ENCODE measurements at regions not wholly inside any gene's neighbourhood (a gene's known extent, or its start where the extent isn't known, plus 50 kb on each side); places are given as distances from the start of the nearest gene placed in this dataset.

DNA sequence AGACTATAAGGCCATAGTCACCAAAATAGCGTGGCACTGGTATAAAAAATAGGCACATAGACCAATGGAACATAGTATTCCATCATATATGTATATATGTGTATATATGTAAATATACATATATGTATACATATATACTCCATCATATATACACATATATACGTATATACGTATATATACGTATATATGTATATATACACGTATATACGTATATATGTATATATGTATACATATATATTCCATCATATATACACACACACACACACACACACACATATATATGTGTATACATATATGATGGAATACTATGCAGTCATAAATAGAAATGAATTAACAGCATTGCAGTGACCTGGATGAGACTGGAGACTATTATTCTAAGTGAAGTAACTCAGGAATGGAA, 204.6 kb downstream of the LTN1 start:
- no peak for DNase-seq (ENCODE audit: low read depth in 2 of 2)

GRCh38 chr21:28783641-28784185, 209.0 kb downstream of the LTN1 start:
- no peak for DNase-seq (ENCODE audit: low read depth in 2 of 2)

DNA sequence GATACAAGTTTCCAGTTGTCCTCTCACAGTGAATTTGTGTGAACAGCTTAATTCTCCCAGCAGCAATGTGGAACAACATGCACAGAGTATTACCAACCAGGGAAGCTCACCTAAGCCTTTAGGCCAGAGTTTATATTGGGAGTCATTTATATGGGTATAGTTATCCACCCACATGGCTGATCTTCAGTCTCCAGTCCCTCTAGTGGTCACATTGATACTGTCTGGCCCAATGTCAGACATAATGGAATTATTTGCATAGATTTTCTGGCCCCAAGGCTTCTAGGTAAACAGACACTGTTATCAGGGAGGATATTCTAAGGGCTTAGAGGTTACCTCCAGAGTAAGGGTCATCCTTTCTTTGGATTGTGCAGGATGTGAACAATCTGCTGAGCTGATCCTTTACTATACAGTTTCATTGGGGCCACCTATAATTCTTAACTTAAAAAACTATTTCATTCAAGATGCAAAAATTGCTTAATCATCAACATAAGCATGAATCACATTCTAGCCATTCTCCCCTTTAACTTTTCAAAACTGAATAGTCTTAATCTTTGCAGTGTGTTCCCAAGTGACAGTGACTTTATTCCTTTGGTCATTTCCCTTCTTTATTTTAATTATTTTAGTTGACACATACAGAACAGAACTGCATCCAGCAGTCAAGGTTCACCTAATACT, 210.9 kb downstream of the LTN1 start:
- DNase-seq (ENCODE audit: low read depth in 2 of 2): no peak

GRCh38 chr21:28779914-28780313, 212.8 kb downstream of the LTN1 start:
- no peak for DNase-seq (ENCODE audit: low read depth in 2 of 2)

DNA sequence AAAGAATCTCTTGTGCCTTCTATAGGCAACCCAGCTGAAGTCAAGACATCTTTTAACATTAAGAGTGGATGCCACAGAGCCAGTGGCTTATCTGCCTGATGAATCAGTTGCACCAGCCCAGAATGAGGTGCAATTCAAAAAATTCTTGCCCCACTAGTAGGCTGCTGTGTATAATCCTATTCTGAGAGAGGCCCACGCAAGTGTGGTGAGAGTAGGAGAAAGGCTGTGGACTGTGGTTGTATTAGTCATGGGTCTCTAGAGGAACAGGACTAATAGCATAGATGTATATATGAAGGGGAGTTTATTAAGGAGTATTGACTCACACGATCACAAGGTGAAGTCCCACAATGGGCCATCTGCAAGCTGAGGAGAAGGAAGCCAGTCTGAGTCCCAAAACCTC, 216.4 kb downstream of the LTN1 start:
- DNase-seq (ENCODE audit: low read depth in 2 of 2): no peak

DNA sequence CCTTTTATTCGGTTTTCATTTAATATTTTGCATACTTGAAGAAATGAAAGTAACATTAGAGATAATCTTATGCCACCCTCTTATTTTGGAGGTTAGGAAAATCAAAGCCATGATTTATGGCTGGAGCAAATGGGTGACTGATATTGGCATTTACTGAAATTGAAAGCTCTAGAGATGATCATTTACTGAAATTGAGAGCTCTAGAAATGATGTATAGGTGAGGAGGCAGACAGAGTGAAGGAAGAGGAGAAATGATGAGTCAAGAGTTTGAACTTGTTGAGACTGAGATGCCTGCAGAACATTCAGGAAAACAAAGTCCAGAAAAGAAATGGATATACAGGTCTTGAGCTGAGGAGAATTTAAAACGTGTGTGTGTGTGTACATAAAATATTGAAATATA, 217.6 kb downstream of the LTN1 start:
- no peak for DNase-seq (ENCODE audit: low read depth in 2 of 2)

DNA sequence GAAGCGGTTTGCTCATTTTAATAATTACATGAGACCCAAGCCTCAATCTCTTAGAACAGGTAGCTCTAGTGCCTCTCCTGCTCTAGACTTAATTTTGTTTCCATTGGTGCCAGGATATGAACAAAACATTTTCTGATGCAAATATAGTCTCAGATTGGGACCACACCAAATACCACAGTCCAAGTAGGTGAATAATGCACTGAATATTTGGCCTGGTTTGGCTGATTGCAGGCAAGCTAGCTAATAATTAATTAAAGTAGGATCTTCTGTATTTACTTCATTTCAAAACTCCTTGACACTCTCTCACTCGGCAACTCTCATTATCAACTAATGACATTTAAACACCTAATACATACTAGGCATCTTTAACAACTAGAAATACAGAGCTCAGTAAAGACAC, 219.6 kb downstream of the LTN1 start:
- DNase-seq (ENCODE audit: low read depth in 2 of 2): no peak

GRCh38 chr21:28771790-28772501, 220.7 kb downstream of the LTN1 start:
- no peak for DNase-seq (ENCODE audit: low read depth in 2 of 2)

DNA sequence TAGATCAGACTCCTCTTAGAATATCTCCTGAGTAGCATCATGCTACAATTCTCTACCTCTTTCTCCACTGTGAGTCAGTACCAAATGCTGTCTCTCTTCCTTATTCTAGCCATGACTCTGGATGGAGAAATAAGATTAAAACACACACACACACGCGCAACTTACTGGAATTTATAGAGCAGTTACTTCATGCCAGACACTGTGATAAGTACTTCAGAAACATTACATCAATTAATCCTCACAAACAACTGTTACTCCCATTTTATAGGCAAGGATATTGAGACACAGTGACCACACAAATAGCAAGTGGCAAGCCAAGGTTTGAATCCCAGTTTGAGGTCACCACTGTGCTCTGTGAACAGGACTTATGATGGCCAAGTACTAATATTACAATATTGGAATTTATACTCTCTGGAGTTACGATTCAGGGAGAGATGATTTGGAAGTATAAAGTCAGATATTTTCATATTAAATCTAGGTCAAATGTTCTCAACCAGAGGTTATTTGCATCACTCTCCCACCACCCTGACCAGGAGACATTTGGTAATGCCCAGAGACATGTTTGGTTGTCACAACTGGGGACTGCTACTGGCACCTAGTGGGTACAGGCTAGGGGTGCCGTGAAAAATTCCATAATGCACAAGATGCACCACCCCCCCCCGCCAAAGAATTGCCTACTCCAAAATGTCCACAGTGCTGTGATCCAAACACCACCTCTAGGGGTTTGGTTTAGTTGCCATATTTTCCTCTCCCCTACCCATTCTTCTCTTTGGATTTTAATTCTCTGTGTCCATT, 221.6 kb downstream of the LTN1 start:
- DNase-seq (ENCODE audit: low read depth in 2 of 2): no peak

GRCh38 chr21:28769683-28770082, 223.0 kb downstream of the LTN1 start:
- DNase-seq (ENCODE audit: low read depth in 2 of 2): no peak

- no peak for DNase-seq (ENCODE audit: low read depth in 2 of 2)
Observed at GRCh38 chr21:28768753-28769152, 223.9 kb downstream of the LTN1 start.

GRCh38 chr21:28767523-28767922, 225.2 kb downstream of the LTN1 start:
- DNase-seq (ENCODE audit: low read depth in 2 of 2): no peak

DNA sequence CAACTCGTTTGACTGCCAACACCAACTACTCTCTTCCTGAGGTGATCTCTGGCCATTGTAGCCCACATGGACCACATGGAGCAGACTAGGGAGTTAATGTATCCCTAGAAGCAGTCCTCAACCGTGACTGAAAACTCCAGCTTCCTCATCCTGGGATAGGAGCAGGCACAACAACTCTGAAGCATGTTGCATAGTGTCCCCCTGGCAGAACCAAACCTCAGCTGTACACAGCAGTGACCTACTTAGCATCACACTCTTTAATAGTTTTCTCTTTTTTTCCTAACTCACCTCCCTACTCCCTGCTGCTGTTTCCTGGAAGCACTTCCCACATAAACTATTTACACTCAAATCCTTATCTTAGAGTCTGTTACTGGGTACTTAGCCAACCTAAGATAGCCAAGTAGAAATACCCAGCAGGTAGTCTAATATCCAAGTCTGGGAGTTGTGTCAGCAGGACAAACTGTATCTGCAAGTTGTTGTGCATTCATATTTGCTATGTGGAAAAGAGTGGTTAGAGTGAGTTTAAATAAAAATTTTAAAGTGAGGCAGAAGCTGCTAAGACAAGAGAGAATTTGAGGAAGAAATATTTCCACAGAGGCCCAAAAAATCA, 228.8 kb downstream of the LTN1 start:
- no peak for DNase-seq (ENCODE audit: low read depth in 2 of 2)

- no peak for DNase-seq (ENCODE audit: low read depth in 2 of 2)
Observed at GRCh38 chr21:28762357-28762735, 230.3 kb downstream of the LTN1 start.

- DNase-seq (ENCODE audit: low read depth in 2 of 2): no peak
Observed at GRCh38 chr21:28761674-28762356, 230.9 kb downstream of the LTN1 start.

DNA sequence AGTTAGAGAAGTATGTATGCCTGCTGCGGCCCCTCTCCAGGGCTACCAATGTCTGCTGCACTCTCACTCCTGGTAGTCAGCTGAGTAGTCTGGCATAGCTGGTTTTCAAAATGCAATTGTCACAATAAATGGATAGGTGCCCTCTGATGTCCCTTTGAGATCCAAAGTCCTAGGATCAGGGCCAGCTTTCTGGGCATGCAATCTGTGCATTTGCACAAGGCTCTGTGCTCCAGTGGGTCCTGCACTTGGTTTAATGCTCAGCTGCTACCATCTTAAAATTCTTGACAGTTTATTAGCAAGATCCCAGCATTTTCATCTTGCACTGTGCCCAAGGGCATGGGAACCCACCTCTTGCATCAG, 233.8 kb downstream of the LTN1 start:
- no peak for DNase-seq (ENCODE audit: low read depth in 2 of 2)

DNA sequence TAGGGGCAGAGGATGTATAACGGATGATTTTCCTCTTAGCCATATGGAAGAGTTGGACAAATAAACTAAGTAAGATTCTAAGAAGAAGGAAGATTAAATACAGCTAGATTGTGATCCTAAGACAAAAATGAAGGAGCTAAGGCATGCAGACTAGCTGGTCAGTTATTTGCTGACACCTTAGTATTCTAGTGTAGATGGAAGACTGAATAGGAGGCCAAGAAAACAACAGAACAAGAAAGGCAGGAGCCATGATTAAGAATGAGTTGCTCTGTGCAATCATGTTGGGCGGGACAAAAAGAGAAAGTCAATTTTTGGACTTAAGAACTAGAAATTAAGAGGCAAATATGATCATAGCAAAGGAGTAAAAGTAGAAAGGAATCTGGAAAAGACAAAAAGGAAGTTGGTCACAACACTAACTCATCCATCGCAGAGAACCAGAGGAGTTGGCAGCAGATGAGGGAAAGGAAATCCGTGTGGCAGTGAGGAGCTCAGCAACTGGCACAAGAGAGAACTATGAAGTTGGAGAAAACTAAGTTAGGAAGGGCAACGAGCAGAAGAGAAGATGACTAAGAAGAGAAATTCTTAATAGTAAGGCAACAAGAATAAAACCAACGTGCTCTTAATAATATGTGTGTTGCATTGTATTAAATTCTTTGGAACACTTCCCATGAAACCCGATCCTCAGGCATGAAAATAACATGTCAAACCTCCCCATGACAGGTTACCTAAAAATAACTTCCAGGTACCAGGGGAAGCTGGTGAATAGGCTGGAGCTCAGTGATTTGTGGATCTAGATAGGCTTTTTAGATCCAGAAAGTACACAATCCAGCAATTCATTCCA, 234.4 kb downstream of the LTN1 start:
- DNase-seq (ENCODE audit: low read depth in 2 of 2): no peak

DNA sequence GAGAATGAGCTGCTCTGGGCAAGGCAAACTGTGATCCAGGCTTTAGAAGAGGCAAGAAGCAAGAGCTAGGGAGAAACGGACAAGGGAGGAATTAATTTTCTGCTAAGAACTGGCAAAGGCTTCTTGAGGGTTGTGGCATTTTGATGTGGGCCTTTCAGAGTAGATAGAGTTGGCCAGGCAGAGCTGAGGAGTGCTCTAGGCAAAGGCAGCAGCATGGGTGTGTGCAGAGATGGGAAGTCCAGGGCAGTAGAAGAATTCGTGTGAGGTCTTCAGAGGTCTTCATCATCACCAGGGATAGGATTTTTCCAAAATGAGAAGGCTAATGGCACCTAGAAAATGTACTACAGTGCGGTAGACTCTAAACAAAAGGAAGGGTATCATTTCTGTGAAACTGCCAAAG, 237.8 kb downstream of the LTN1 start:
- no peak for DNase-seq (ENCODE audit: low read depth in 2 of 2)

DNA sequence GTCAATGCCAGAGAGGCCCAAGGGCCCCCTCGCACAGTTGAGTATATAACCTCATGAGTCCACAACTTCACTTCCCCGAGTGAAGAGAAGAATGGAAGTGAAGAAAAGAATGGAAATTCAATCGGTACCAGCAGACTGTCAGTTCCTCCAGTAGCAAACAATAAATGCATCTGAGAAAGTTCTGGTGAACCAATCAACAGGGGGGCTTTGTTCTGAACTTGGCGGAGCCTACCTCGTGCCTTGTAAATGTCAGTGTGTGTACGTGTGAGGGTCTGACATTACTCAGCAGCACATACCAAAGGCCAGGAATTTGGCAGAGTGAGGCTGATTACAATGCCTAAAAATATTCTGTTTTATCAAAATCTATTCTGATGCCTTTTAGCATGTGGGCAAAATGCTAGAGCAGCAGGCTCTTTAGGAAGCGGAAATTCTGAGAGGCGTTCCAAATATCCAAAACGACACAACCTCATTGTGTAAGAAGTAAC, 238.5 kb downstream of the LTN1 start:
- DNase-seq (ENCODE audit: low read depth in 2 of 2): no peak

GRCh38 chr21:28752131-28752530, 240.5 kb downstream of the LTN1 start:
- no peak for DNase-seq (ENCODE audit: low read depth in 2 of 2)

GRCh38 chr21:28751176-28751575, 241.5 kb downstream of the LTN1 start:
- no peak for DNase-seq (ENCODE audit: low read depth in 2 of 2)
